ENCODE measurements at regions not wholly inside any gene's neighbourhood (a gene's known extent, or its start where the extent isn't known, plus 50 kb on each side); places are given as distances from the start of the nearest gene placed in this dataset.

DNA sequence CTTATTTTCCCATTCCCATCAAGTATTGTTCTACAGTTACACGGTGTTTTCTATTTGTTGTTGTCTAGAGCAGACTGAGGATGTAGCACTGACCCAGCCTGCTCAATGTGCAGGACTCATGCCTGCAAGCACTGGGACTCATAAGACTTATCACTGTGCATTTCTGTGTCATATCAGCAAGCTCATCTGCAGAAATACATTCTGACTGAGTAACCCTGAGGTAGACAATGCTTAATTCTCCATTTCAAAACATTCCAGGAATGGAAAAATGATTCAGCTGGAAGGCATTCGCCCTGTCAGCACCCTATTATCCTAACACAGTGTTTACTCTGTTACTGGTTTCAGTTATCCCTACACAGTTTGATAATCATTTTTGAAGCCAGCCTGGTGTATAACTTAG is 2506.4 kb downstream of the PCDH9 start:
- TF ChIP-seq, protein P1, sequence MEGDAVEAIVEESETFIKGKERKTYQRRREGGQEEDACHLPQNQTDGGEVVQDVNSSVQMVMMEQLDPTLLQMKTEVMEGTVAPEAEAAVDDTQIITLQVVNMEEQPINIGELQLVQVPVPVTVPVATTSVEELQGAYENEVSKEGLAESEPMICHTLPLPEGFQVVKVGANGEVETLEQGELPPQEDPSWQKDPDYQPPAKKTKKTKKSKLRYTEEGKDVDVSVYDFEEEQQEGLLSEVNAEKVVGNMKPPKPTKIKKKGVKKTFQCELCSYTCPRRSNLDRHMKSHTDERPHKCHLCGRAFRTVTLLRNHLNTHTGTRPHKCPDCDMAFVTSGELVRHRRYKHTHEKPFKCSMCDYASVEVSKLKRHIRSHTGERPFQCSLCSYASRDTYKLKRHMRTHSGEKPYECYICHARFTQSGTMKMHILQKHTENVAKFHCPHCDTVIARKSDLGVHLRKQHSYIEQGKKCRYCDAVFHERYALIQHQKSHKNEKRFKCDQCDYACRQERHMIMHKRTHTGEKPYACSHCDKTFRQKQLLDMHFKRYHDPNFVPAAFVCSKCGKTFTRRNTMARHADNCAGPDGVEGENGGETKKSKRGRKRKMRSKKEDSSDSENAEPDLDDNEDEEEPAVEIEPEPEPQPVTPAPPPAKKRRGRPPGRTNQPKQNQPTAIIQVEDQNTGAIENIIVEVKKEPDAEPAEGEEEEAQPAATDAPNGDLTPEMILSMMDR (IDR thresholded peaks at IDR 0.05): no peak
- no peak for TF ChIP-seq POLR2A (IDR thresholded peaks at IDR 0.05)
